SK-N-SH treated with all-trans-retinoic acid at 6 μM for 48 hours (cell line): ENCODE measurements at regions not wholly inside any gene's neighbourhood (a gene's known extent, or its start where the extent isn't known, plus 50 kb on each side); places are given as distances from the start of the nearest gene placed in this dataset.

Experiments used
- ARNTL ChIP-seq: fragments of 450-650 bp; formaldehyde crosslinking; IDR thresholded peaks from 2 replicates; pipeline ENCODE4 v1.5.0; 2020; ENCODE audit warnings: low read depth, mild to moderate bottlenecking, moderate library complexity, borderline replicate concordance
- BACH2 ChIP-seq: fragments of 250-450 bp; sonication (Bioruptor Pico); IDR thresholded peaks from 2 replicates; pipeline ENCODE4 v1.9.0; 2021; ENCODE audit warnings: mild to moderate bottlenecking, borderline replicate concordance
- RARB ChIP-seq: fragments of 250-450 bp; sonication (Bioruptor Pico); IDR thresholded peaks from 2 replicates; pipeline ENCODE4 v1.8.0; 2021; ENCODE audit warnings: mild to moderate bottlenecking, moderate library complexity
- TF ChIP-seq, protein P1 (sequence below): fragments of 250-450 bp; sonication (Bioruptor Pico); IDR thresholded peaks from 2 replicates; pipeline ENCODE4 v1.8.0; 2020; ENCODE audit warnings: mild to moderate bottlenecking, moderate library complexity, borderline replicate concordance

DNA sequence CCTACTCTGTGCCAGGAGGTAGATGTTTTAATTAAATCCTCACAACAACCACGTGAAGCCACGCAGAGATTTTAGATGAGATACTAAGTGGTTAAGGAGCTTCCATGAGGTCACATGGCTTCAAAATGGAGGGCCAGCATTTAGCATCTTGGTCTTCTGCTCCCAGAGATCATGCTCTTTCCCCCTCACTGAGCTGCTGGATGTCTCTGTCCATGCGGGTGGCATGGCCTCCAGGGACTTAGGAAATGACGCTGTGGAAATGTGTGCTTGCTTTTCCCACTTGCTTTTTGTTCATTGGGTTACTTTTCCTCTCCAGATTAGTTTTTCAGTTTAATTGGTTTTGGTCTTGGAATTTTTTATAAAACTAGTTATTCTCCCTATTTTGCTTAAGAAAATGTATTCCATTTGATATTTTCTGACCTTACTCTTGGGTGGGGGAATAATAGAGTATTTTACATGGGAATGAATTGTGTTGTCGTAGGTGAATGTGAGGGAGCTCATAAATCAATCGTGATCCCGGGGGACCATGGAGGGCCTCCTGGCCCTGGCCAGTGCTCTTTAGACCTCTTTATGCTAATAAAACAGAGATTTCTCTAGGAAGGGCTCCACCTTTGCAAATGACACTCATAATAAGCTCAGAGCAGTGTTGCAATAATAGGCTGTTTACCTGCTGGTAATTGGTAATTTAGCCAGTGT lies 376.0 kb upstream of the ONECUT1 start:
- TF ChIP-seq RARB (CRISPR knock-in tag) (no peak), ARNTL (CRISPR knock-in tag) (no peak), BACH2 (CRISPR knock-in tag) (no peak)
- TF ChIP-seq, protein P1, sequence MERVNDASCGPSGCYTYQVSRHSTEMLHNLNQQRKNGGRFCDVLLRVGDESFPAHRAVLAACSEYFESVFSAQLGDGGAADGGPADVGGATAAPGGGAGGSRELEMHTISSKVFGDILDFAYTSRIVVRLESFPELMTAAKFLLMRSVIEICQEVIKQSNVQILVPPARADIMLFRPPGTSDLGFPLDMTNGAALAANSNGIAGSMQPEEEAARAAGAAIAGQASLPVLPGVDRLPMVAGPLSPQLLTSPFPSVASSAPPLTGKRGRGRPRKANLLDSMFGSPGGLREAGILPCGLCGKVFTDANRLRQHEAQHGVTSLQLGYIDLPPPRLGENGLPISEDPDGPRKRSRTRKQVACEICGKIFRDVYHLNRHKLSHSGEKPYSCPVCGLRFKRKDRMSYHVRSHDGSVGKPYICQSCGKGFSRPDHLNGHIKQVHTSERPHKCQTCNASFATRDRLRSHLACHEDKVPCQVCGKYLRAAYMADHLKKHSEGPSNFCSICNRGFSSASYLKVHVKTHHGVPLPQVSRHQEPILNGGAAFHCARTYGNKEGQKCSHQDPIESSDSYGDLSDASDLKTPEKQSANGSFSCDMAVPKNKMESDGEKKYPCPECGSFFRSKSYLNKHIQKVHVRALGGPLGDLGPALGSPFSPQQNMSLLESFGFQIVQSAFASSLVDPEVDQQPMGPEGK (CRISPR knock-in tag) = no peak
